ENCODE measurements at regions not wholly inside any gene's neighbourhood (a gene's known extent, or its start where the extent isn't known, plus 50 kb on each side); places are given as distances from the start of the nearest gene placed in this dataset.

- Histone ChIP-seq H3K4me2 (ENCODE audit: control insufficient read depth, extremely low read depth, insufficient read depth, low read depth, low read length) (peak overlapping the region; percentile 27), H3K79me2 (ENCODE audit: control insufficient read depth, insufficient read depth, low read length) (no peaks in the 10 kb centered on the region), H4K20me1 (ENCODE audit: control insufficient read depth, extremely low read depth, insufficient read depth, low read length) (no peaks in the 10 kb centered on the region), H3K27me3 (ENCODE audit: control insufficient read depth, extremely low read depth, insufficient read depth, low read length) (no peaks in the 10 kb centered on the region), H3K4me3 (ENCODE audit: control insufficient read depth in 2 of 3, extremely low read depth in 1 of 3, insufficient read depth in 2 of 3, low read depth in 1 of 3, low read length in 3 of 3) (no peak overlapping the region), H2AFZ (ENCODE audit: control insufficient read depth, low read length) (peak overlapping the region; percentile 81), H3K36me3 (ENCODE audit: control insufficient read depth in 2 of 2, extremely low read depth in 1 of 2, insufficient read depth in 2 of 2, low read length in 2 of 2) (no peaks in the 10 kb centered on the region), H3K9me1 (ENCODE audit: control insufficient read depth, extremely low read depth, insufficient read depth, low read length) (no peaks in the 10 kb centered on the region), H3K27ac (ENCODE audit: control insufficient read depth, insufficient read depth, low read length) (no peak overlapping the region), H3K4me1 (ENCODE audit: control insufficient read depth, extremely low read depth, insufficient read depth, low read length) (peaks cover 18% of the 10 kb centered on the region), H3K9ac (ENCODE audit: control insufficient read depth, extremely low read depth, insufficient read depth, low read length) (no peak overlapping the region), H3K9me3 (ENCODE audit: control insufficient read depth, low read depth, low read length) (no peaks in the 10 kb centered on the region)
- FAIRE-seq (no peak), DNase-seq (ENCODE audit: low read depth, low spot score) (no peak)
- dilution Hi-C loops (cut with MboI; ENCODE audit: extremely low pct_ligation_motif_present, low sequenced_read_pairs): no loop called here
- TF ChIP-seq CTCF (optimal IDR thresholded peaks at IDR 0.05 in 1 of 3, IDR thresholded peaks at IDR 0.05 in 1 of 3, conservative IDR thresholded peaks at IDR 0.05 in 1 of 3; ENCODE audit: extremely low read depth in 1 of 3, insufficient read depth in 2 of 3, low read length in 3 of 3) (no peak), EZH2 (IDR thresholded peaks at IDR 0.05; ENCODE audit: low read length) (no peak)
These were observed 61.4 kb upstream of the RANBP6 start for GRCh38 chr9:6076851-6077250.

GRCh38 chr9:6073731-6074130 lies 58.3 kb upstream of the RANBP6 start:
- no peak overlapping the region for H2AFZ ChIP-seq (ENCODE audit: control insufficient read depth, low read length)
- H3K9me3 ChIP-seq (ENCODE audit: control insufficient read depth, low read depth, low read length): no peaks in the 10 kb centered on the region
- H4K20me1 ChIP-seq (ENCODE audit: control insufficient read depth, extremely low read depth, insufficient read depth, low read length): no peaks in the 10 kb centered on the region
- no peak overlapping the region for H3K27ac ChIP-seq (ENCODE audit: control insufficient read depth, insufficient read depth, low read length)
- no peaks in the 10 kb centered on the region for H3K9me1 ChIP-seq (ENCODE audit: control insufficient read depth, extremely low read depth, insufficient read depth, low read length)
- H3K4me3 ChIP-seq (ENCODE audit: control insufficient read depth in 2 of 3, extremely low read depth in 1 of 3, insufficient read depth in 2 of 3, low read depth in 1 of 3, low read length in 3 of 3): no peak overlapping the region
- H3K27me3 ChIP-seq (ENCODE audit: control insufficient read depth, extremely low read depth, insufficient read depth, low read length): no peaks in the 10 kb centered on the region
- TF ChIP-seq CTCF (optimal IDR thresholded peaks at IDR 0.05 in 1 of 3, IDR thresholded peaks at IDR 0.05 in 1 of 3, conservative IDR thresholded peaks at IDR 0.05 in 1 of 3; ENCODE audit: extremely low read depth in 1 of 3, insufficient read depth in 2 of 3, low read length in 3 of 3) (no peak), EZH2 (IDR thresholded peaks at IDR 0.05; ENCODE audit: low read length) (no peak)
- no peak for FAIRE-seq
- no peak overlapping the region for H3K9ac ChIP-seq (ENCODE audit: control insufficient read depth, extremely low read depth, insufficient read depth, low read length)
- H3K4me2 ChIP-seq (ENCODE audit: control insufficient read depth, extremely low read depth, insufficient read depth, low read depth, low read length): no peak overlapping the region
- no peaks in the 10 kb centered on the region for H3K79me2 ChIP-seq (ENCODE audit: control insufficient read depth, insufficient read depth, low read length)
- dilution Hi-C loops (cut with MboI; ENCODE audit: extremely low pct_ligation_motif_present, low sequenced_read_pairs): no loop called here
- DNase-seq (ENCODE audit: low read depth, low spot score): no peak
- H3K4me1 ChIP-seq (ENCODE audit: control insufficient read depth, extremely low read depth, insufficient read depth, low read length): peaks cover 9% of the 10 kb centered on the region
- H3K36me3 ChIP-seq (ENCODE audit: control insufficient read depth in 2 of 2, extremely low read depth in 1 of 2, insufficient read depth in 2 of 2, low read length in 2 of 2): no peaks in the 10 kb centered on the region
